ENCODE measurements at regions not wholly inside any gene's neighbourhood (a gene's known extent, or its start where the extent isn't known, plus 50 kb on each side); places are given as distances from the start of the nearest gene placed in this dataset.
A peak's percentile ranks its signal among the peaks of the same experiment; 100 is the strongest.

- intact Hi-C loops (cut with DNase I): no loop called here
- Histone ChIP-seq H3K27me3 (no peaks in the 10 kb centered on the region), H3K27ac (no peak overlapping the region), H3K4me3 (no peak overlapping the region), H3K36me3 (no peaks in the 10 kb centered on the region), H3K9me3 (peaks cover 7 to 8% of the 10 kb centered on the region in 2 donors), H3K4me1 (no peaks in the 10 kb centered on the region)
- TF ChIP-seq CTCF (IDR thresholded peaks at IDR 0.05): no peak
- no peak for DNase-seq (ENCODE audit: low spot score in 2 of 2)
Observed at GRCh38 chr2:78766459-78766858, 259.0 kb upstream of the REG3G start.

DNA sequence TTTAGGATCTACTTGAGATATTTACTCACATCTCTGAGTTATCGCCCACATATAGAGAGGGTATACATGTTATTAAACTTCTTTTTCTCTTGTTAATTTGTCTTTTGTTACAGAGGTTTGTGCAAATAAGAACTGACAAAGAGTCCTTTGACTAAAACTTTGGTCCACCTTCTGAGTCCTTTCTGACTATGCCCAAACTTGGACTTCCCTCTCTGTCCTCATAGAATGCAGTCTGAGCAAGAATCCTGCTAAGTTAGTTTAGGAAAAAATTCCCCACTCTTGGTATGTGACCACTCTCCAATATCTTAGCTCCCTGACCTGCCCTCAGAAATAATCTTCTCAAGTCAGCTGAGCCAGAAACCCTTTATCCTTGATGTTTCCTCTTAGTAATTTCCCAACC, 257.5 kb upstream of the REG3G start:
- DNase-seq (ENCODE audit: low spot score in 2 of 2): no peak
- H3K4me3 ChIP-seq: no peak overlapping the region
- H3K27me3 ChIP-seq: no peaks in the 10 kb centered on the region
- H3K4me1 ChIP-seq: no peaks in the 10 kb centered on the region
- intact Hi-C loops (cut with DNase I): no loop called here
- H3K9me3 ChIP-seq: no peaks in the 10 kb centered on the region
- no peak overlapping the region for H3K27ac ChIP-seq
- TF ChIP-seq CTCF (IDR thresholded peaks at IDR 0.05): no peak
- H3K36me3 ChIP-seq: no peaks in the 10 kb centered on the region

- TF ChIP-seq CTCF (IDR thresholded peaks at IDR 0.05): no peak
- H3K9me3 ChIP-seq: no peaks in the 10 kb centered on the region
Observed at GRCh38 chr2:78775291-78775690, 250.2 kb upstream of the REG3G start.

DNA sequence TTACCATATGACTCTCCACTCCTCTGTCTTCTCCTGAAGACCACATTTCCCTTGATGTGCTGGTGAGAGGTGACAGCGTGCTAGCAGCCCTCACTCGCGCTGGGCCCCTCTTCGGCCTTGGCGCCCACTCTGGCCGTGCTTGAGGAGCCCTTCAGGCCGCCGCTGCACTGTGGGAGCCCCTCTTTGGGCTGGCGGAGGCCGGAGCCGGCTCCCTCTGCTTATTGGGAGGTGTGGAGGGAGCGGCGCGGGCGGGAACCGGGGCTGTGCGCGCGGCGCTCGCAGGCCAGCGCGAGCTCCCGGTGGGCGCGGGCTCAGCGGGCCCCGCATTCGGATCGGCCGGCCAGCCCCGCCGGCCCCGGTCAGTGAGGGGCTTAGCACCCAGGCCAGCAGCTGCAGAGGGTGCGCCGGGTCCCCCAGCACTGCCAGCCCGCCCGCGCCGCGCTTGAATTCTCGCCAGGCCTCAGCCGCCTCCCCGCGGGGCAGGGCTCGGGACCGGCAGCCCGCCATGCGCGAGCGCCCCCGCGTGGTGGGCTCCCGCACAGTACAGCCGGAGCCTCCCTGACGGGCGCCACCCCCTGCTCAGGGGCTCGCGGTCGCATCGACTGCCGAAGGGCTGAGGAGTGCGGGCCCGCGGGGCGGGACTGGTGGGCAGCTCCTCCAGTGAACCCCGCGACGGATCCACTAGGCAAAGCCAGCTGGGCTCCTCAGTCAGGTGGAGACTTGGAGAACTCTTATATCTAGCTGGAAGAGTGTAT, 246.6 kb upstream of the REG3G start:
- no peak for DNase-seq (ENCODE audit: low spot score in 2 of 2)
- TF ChIP-seq CTCF (IDR thresholded peaks at IDR 0.05): no peak
- Histone ChIP-seq H3K36me3 (no peaks in the 10 kb centered on the region), H3K27me3 (no peaks in the 10 kb centered on the region), H3K4me1 (no peaks in the 10 kb centered on the region), H3K9me3 (no peaks in the 10 kb centered on the region), H3K4me3 (no peak overlapping the region), H3K27ac (no peak overlapping the region)
- intact Hi-C loops (cut with DNase I): no loop called here

More at GRCh38 chr2:78775291-78775690, 250.2 kb upstream of the REG3G start:
- Histone ChIP-seq H3K36me3 (no peaks in the 10 kb centered on the region), H3K4me1 (no peaks in the 10 kb centered on the region), H3K4me3 (no peak overlapping the region), H3K27me3 (no peaks in the 10 kb centered on the region), H3K27ac (no peak overlapping the region)
- no peak for DNase-seq (ENCODE audit: low spot score in 2 of 2)
- intact Hi-C loops (cut with DNase I): no loop called here

GRCh38 chr2:78779761-78780160, 245.7 kb upstream of the REG3G start:
- Histone ChIP-seq H3K4me3 (peak overlapping the region in 1 of 2 donors; percentile 30), H3K36me3 (no peaks in the 10 kb centered on the region), H3K27me3 (no peaks in the 10 kb centered on the region), H3K4me1 (peaks cover 0 to under 1% of the 10 kb centered on the region in 2 donors), H3K27ac (no peak overlapping the region), H3K9me3 (no peaks in the 10 kb centered on the region)
- TF ChIP-seq CTCF (IDR thresholded peaks at IDR 0.05): no peak
- no peak for DNase-seq (ENCODE audit: low spot score in 2 of 2)
- intact Hi-C loops (cut with DNase I): no loop called here
